Ramos (cell line): ENCODE measurements at regions not wholly inside any gene's neighbourhood (a gene's known extent, or its start where the extent isn't known, plus 50 kb on each side); places are given as distances from the start of the nearest gene placed in this dataset.

Experiments
- in situ Hi-C: fragments of 300-500 bp; cut with MboI; formaldehyde crosslinking; loops from one replicate; pipeline ENCODE4 v1.14.3; 2022; ENCODE audit warnings: low sequenced_read_pairs; ENCODE audit not compliant: unreplicated experiment

GRCh38 chr12:92544322-92544721 lies 158.5 kb upstream of the PLEKHG7 start:
- in situ Hi-C loops: no loop called here

GRCh38 chr12:92543840-92544239 lies 158.9 kb upstream of the PLEKHG7 start:
- in situ Hi-C loops: no loop called here

GRCh38 chr12:92543359-92543758 lies 159.4 kb upstream of the PLEKHG7 start:
- in situ Hi-C loops: no loop called here

- in situ Hi-C loops: no loop called here
Measured at GRCh38 chr12:92541731-92542130, 161.1 kb upstream of the PLEKHG7 start.

DNA sequence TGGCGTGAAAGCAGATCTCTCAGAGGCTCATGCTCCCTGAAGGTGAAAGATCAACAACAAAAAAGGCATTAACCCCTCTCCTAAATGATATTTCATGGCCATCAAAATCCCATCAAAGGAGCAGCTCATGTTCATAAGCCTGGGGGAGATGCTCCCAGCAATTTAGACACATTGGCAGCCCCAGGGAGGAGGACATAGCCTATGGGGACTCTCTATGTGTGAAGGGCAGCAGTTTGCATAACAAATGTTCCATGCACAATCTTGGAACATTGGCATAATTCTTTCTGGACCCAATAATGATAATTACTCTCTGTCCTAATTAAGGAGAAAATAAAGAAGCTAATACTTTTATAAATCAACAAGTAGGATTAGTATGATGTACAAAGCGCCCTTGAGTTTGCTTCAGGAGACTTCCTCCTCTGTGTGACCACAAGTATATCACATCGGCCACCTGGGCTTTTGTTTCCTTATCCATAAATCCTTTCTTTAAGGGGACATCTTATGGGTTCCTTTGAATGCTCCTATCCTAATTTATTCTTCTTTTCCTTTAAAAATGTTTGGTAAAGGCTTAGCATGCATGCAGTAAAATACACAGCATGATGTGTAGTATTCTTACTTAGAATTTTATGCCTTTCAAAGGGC lies 161.9 kb upstream of the PLEKHG7 start:
- in situ Hi-C loops: no loop called here

GRCh38 chr12:92539976-92540781 lies 162.6 kb upstream of the PLEKHG7 start:
- in situ Hi-C loops: no loop called here

DNA sequence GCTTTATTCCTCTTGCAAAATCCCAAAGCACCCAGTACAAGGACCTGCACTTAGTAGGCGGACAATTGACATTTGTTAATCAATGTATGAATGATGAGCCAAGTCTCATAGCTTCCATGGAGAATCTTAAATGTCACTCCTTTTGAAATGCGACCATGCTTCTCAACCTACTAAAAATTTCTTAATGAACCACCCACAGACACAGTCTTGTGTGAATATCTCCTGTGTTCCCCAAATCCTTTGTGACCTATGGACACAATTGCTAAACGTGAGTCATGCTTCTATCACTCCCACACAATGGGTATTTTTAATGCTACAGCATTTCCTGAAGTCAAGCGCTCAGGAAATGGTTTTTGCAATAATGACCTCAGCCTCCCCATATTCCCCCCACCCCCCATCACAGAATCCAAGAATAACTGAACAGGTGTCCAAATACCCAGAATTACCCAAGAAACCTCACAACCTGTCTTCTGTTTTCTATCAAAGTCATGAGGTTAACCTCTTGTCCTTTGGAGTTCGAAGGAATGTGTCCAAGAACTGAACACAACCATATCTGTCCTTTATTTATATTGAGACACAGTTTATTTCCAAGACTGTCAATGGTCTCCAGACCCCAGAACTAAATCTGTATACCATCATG lies 163.6 kb upstream of the PLEKHG7 start:
- in situ Hi-C loops: no loop called here

- in situ Hi-C loops: no loop called here
Measured at GRCh38 chr12:92537290-92537960, 165.4 kb upstream of the PLEKHG7 start.

GRCh38 chr12:92535961-92536360 lies 166.8 kb upstream of the PLEKHG7 start:
- in situ Hi-C loops: no loop called here

GRCh38 chr12:92533280-92533890 lies 169.4 kb upstream of the PLEKHG7 start:
- in situ Hi-C loops: no loop called here

DNA sequence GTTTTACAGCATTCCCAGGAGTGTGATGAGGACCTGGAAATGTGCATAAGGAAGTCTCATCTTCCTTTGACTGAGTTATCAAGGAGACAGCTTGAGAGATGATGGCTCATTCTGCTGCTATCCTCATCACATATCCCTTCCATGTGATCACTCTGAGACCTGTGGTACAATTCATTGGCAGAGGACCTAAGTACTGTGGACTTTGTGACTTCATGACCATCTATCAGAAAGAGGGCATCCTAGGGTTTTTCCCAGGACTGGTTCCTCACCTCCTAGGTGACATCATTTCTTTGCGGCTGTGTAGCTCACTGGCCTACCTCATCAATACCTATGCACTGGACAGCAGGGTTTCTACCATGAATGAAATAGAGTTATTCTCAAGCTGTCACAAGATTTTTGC lies 172.1 kb upstream of the PLEKHG7 start:
- in situ Hi-C loops: no loop called here

GRCh38 chr12:92529944-92530343 lies 172.8 kb upstream of the PLEKHG7 start:
- in situ Hi-C loops: no loop called here

DNA sequence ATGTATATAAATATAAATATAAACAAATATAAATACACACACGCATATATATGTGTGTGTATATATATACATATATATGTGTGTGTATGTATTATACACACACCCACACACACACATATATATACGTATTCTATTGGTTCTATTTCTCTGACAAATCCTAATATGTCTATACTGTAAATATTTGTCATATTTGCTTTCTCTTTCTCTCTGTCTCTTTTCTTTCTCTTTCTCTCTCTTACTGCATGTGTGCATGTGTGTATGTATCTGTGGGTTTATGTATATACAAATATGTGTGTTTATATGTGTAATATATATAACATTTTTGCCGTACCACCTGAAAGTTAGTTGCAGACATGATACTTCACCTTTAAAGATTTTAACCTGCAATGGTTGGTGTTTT lies 174.2 kb upstream of the PLEKHG7 start:
- in situ Hi-C loops: no loop called here

DNA sequence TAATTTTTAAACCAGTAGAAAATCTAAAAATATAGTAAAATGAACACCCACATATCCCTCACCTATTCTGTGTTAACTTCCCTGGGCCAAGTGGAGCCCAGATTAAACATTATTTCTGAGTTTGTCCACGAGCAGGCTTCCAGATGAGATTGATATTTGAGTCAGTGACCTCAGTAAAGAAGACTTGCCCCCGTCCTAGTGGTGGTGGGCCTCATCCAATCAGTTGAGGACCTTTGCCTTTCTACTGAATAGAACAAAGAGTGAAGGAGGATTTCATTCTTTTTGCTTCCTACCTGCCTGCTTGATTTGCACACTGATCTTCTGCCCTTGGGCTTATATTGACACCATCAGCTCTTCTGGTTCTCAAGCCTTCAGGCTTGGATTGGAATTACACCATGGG lies 174.7 kb upstream of the PLEKHG7 start:
- in situ Hi-C loops: no loop called here

DNA sequence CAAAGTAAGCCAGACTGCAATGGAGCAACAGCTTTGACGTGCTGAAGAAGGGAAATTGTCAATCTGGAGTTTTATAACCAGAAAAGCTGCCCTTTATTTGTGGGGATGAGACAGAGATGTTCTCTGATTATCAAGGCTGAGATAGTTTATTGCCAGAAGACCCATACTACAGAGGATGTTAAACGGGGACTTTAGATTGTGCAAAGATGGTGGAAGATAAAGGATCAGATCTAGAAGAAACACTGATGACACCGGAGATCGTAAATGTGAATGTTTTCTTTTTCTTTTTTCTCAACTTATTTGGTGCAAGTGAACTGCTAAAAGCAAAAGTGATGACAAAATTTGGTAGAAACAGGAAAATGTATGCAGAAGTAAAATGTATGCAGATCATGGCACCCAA lies 178.3 kb upstream of the PLEKHG7 start:
- in situ Hi-C loops: no loop called here

- in situ Hi-C loops: no loop called here
Measured at GRCh38 chr12:92520511-92520910, 182.3 kb upstream of the PLEKHG7 start.

- in situ Hi-C loops: no loop called here
Measured at GRCh38 chr12:92519284-92519683, 183.5 kb upstream of the PLEKHG7 start.

- in situ Hi-C loops: no loop called here
Measured at GRCh38 chr12:92518071-92518470, 184.7 kb upstream of the PLEKHG7 start.

DNA sequence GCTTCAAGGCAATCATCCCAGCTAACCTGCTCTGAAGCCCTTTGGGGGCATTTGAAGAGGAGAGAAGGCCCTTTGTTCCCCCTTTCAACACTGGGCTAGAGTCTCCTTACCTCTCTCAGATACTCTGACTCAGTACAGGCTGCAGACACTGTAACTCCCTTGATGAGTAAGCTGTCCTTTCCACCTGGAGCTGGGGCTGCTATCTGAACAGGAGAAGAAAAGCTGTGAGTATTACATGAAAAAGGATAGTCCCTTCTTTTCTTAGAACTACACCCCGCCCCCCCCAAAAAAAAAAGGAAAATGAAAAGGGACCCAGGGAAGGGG lies 186.6 kb upstream of the PLEKHG7 start:
- in situ Hi-C loops: no loop called here

GRCh38 chr12:92513231-92513730 lies 189.5 kb upstream of the PLEKHG7 start:
- in situ Hi-C loops: no loop called here
